Osteocyte (in vitro differentiated cells): ENCODE measurements at regions not wholly inside any gene's neighbourhood (a gene's known extent, or its start where the extent isn't known, plus 50 kb on each side); places are given as distances from the start of the nearest gene placed in this dataset.

Experiments
- DNase-seq: peaks from one replicate; pipeline ENCODE4 v3.0.0; 2021; ENCODE audit warnings: mixed read lengths; ENCODE audit not compliant: unreplicated experiment; ENCODE audit errors: extremely low spot score
- H3K27ac Mint-ChIP-seq: one replicate; pipeline ENCODE4 v1.8.0; 2021; ENCODE audit warnings: mild to moderate bottlenecking, mixed read lengths; ENCODE audit not compliant: unreplicated experiment
- H3K27me3 Mint-ChIP-seq: one replicate; pipeline ENCODE4 v1.8.0; 2021; ENCODE audit warnings: mixed read lengths; ENCODE audit not compliant: unreplicated experiment
- H3K36me3 Mint-ChIP-seq: one replicate; pipeline ENCODE4 v1.8.0; 2021; ENCODE audit warnings: mixed read lengths; ENCODE audit not compliant: unreplicated experiment
- H3K4me1 Mint-ChIP-seq: one replicate; pipeline ENCODE4 v1.8.0; 2021; ENCODE audit warnings: mixed read lengths; ENCODE audit not compliant: unreplicated experiment
- H3K4me3 Mint-ChIP-seq: one replicate; pipeline ENCODE4 v1.8.0; 2021; ENCODE audit warnings: mild to moderate bottlenecking, moderate library complexity, mixed read lengths; ENCODE audit not compliant: unreplicated experiment
- H3K9me3 Mint-ChIP-seq: one replicate; pipeline ENCODE4 v1.8.0; 2021; ENCODE audit warnings: mixed read lengths; ENCODE audit not compliant: unreplicated experiment
- TF ChIP-seq, protein P1 (sequence below): fragments of 200-600 bp; sonication (generic); IDR thresholded peaks from 2 replicates; pipeline ENCODE4 v1.5.0; 2021; ENCODE audit warnings: antibody characterized with exemption, mild to moderate bottlenecking, moderate library complexity

DNA sequence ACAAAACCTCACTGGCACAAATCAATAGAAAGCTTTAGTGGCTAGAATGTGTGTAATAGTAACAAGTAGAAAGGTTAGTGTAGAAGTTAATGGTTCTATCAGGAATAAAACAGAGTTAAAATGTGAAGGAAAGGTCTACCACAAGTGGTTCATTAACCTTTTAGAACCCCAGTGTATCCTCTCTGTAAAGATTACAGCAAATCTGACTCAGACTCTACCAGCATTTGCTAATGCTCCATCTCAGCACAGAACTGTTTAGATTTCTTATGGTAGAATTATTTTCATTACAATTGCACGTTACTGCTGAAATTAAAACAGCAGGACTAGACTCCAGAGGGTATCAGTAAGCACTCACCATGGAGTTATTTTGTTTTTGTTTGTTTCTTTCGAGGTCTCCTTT is 609.0 kb upstream of the LMO3 start:
- no peak for DNase-seq
- H3K36me3 Mint-ChIP-seq, result no peaks in the 10 kb centered on the region
- peaks cover 5% of the 10 kb centered on the region for H3K9me3 Mint-ChIP-seq
- no peak overlapping the region for H3K4me3 Mint-ChIP-seq
- no peak overlapping the region for H3K27ac Mint-ChIP-seq
- H3K27me3 Mint-ChIP-seq, result no peaks in the 10 kb centered on the region
- TF ChIP-seq, protein P1, sequence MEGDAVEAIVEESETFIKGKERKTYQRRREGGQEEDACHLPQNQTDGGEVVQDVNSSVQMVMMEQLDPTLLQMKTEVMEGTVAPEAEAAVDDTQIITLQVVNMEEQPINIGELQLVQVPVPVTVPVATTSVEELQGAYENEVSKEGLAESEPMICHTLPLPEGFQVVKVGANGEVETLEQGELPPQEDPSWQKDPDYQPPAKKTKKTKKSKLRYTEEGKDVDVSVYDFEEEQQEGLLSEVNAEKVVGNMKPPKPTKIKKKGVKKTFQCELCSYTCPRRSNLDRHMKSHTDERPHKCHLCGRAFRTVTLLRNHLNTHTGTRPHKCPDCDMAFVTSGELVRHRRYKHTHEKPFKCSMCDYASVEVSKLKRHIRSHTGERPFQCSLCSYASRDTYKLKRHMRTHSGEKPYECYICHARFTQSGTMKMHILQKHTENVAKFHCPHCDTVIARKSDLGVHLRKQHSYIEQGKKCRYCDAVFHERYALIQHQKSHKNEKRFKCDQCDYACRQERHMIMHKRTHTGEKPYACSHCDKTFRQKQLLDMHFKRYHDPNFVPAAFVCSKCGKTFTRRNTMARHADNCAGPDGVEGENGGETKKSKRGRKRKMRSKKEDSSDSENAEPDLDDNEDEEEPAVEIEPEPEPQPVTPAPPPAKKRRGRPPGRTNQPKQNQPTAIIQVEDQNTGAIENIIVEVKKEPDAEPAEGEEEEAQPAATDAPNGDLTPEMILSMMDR, result no peak
- H3K4me1 Mint-ChIP-seq, result no peaks in the 10 kb centered on the region

DNA sequence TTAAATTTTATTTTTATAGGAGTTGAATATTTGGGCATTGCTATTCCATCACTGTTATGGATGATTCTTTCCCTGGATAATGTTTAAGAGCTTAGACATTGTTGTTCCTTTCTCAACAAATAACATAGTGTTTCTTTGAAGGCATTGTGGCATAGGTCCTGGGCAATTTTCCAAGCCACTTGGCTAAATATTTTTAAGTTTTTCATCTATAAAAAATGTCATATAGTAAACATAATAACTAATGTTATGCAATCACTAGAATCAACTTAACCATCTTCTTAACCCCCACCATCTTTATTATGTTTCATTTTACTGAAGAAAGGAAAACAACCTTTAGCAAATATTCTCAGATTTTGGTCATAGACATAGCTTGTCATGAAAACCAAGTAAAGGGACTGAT is 600.6 kb upstream of the LMO3 start:
- Mint-ChIP-seq H3K36me3 (no peaks in the 10 kb centered on the region), H3K4me3 (no peak overlapping the region), H3K9me3 (peaks cover 20% of the 10 kb centered on the region), H3K27ac (no peak overlapping the region), H3K27me3 (no peaks in the 10 kb centered on the region), H3K4me1 (no peaks in the 10 kb centered on the region)
- no peak for DNase-seq
- TF ChIP-seq, protein P1, result no peak

DNA sequence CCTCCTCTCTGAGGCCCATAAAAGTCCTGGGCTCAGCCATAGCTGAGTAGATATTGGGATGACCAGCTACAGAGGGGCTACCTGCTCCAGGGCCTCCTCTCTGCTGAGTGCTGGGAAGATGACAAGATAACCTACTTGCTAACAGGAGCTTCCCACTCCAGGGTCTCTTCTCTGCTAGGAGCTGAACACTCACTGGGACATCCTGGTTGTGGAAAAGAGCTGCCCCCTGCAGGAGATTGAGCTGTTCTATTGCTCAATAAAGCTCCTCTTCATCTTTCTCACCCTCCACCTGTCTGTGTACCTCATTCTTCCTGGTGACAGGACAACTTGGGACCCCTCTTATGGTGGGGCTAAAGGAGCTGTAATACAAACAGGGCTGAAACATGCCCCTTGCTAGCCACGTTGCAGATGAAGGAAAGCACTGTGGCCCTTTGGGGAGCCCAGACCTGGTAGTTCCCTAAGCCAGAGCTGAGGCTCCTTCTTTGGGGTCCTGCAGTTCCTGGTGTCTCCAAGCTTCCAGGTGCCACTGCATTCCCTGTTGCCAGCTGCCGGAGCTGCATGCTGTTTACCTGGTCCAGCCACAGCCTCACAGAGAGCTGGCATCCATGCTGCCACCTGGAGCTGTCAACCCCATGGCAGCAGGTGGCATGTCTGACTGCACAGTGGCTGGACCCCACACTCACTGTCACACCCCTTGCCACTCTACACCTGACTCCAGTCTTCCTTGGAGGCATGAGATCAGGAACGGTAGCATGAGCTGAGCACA is 598.5 kb upstream of the LMO3 start:
- H3K9me3 Mint-ChIP-seq, result peaks cover 20% of the 10 kb centered on the region
- TF ChIP-seq, protein P1, result no peak
- H3K27me3 Mint-ChIP-seq, result no peaks in the 10 kb centered on the region

DNA sequence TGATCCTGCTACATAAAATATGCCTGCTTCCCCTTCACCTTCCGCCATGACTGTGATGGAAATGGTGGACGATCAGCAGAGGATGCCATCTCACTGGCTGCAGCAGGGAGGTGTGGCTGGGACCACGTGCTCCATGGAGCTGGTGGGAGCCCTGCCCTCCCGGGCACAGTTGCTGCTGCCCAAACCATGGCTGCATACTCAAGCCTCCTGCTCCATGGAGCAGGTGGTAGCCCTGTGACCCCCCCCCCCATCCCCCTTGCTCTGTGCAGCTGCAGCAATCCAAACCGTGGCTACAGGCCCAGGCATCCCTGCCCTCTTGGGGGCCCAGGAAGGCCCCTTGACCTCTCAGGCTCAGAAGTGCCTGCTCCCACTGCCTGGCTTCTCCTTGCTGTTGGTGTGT is 597.5 kb upstream of the LMO3 start:
- DNase-seq, result no peak
- Mint-ChIP-seq H3K4me1 (no peaks in the 10 kb centered on the region), H3K9me3 (peaks cover 20% of the 10 kb centered on the region), H3K36me3 (no peaks in the 10 kb centered on the region), H3K27me3 (no peaks in the 10 kb centered on the region), H3K4me3 (no peak overlapping the region), H3K27ac (no peak overlapping the region)
- TF ChIP-seq, protein P1, result no peak

More for the DNA sequence above, 598.5 kb upstream of the LMO3 start:
- Mint-ChIP-seq H3K36me3 (no peaks in the 10 kb centered on the region), H3K4me1 (no peaks in the 10 kb centered on the region), H3K4me3 (no peak overlapping the region), H3K27ac (no peak overlapping the region)
- DNase-seq, result no peak

DNA sequence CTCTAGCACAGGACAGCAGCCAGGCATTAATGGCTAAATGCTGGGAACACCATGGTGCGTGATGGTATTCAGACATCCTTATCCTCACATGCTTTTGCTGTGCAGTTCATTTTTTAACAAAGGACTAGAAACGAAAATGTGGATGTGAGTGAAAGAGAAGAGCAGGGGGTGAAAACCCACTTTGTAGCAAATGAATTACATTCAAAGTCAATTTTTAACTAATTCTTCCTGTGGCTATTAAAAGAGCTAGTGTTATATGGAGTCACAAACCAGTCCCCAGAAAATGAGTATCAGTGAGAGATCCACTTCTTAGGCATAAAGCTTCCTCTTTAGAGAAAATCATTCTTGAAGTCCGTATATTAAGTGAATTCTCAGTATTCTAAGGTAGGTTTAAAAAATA is 592.0 kb upstream of the LMO3 start:
- Mint-ChIP-seq H3K36me3 (no peaks in the 10 kb centered on the region), H3K27me3 (no peaks in the 10 kb centered on the region), H3K9me3 (peaks cover 12% of the 10 kb centered on the region), H3K4me3 (no peak overlapping the region), H3K27ac (no peak overlapping the region), H3K4me1 (no peaks in the 10 kb centered on the region)
- TF ChIP-seq, protein P1, result no peak
- no peak for DNase-seq
